ENCODE measurements at regions not wholly inside any gene's neighbourhood (a gene's known extent, or its start where the extent isn't known, plus 50 kb on each side); places are given as distances from the start of the nearest gene placed in this dataset.

DNA sequence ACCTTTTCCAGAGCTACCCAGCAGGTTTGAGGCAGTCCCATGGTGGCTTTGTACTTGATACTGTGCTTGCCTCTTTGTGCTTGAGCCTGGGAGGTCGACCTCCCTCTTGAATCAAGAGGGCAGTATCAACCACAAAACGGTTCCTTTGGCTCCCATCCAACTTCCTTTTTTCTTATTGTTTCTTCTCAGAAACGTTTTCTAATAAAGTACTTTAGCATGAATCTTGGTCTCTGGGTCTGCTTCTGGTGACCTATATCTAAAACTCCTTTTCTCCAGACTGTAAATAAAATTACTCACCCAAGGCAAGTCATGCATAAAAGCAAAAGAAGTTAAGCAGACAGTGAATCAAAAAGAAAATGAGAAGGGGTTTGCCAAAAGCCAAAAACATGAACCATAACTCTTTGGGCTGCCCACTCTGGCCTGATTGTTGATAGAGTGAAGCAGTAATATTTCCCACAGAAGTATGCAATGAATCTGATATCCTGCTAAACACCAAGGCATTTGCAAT lies 112.2 kb upstream of the SLC4A7 start:
- no peak for TF ChIP-seq EZH2phosphoT487 (IDR thresholded peaks at IDR 0.05; ENCODE audit: insufficient read depth, low read depth)
- TF ChIP-seq EZH2 (IDR thresholded peaks at IDR 0.05; ENCODE audit: insufficient read depth, poor library complexity, severe bottlenecking), result no peak
